ENCODE measurements at regions not wholly inside any gene's neighbourhood (a gene's known extent, or its start where the extent isn't known, plus 50 kb on each side); places are given as distances from the start of the nearest gene placed in this dataset.

DNA sequence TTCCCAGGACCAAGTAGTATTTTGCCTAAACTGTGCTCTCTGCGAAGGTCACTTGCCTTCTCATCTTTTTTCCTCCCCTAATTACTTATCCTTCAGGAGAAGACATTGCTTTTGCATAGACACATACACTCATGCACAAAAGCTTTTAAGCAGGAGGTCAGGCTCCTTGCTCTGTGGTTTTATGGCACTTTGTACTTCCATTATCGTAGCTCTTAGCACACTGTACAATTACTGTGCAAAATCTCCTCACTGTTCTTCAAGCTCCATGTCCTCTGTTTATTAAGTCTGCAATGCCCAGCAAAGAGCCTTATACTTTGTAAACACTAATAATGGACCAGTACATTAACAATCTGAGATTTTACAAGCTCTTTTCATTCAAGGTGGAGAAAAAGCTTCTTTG, 188.4 kb upstream of the GNPDA2 start:
- DNase-seq, result no peak

DNA sequence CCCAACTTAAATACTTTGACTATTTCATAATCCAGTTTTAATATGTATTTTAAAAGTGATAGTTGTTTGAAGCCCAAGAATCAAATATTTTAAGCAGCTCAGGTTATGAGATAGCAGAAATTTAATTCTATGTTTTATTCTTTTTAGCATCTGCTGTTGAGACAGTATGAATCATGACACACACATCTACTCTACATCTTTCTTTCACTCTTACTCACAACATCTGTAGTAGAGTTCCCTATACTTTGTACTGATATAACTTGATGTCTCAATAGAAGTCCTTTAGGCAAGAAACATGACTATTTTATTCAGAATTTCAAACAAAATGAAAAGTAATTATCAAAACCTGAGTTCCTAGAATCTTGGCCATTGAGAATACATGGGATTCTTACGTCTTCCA, 187.9 kb upstream of the GNPDA2 start:
- no peak for DNase-seq

DNA sequence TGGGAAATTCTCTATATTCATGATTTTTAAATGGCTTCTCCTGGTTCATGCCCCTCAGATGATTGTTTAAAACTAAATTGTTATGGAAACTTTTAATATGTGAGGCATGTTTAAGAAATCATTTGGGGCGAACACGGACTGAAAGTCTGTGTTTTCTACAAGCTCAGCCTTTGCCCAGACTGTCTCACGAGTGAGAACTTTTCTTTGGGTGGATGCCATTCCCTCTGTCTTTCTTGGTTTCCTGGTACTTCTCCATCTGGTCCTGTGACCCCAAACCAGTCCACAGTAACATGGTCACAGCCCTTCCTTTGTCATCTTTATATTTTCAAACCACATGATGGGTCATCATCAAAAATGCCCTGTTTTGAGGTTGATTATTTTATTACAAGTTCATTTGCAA, 186.6 kb upstream of the GNPDA2 start:
- DNase-seq, result no peak

DNA sequence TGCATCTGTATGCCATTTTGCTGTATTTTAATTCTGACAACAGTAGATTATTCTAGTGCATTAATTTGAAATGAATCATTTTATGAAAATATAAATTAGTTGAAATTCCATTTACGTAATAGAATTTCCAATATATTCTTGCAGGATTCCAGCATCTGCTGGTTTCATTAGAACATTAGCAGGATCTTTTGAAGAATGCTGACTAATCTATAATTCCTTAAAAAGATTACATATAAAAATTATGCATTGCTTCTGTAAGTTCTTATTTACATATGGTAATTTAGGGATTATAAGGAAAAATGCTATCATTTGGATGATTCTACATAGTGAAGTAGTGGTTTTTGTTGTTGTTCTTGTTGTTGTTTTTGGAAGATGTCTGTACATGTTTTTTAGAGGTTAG, 182.2 kb upstream of the GNPDA2 start:
- no peak for DNase-seq

DNA sequence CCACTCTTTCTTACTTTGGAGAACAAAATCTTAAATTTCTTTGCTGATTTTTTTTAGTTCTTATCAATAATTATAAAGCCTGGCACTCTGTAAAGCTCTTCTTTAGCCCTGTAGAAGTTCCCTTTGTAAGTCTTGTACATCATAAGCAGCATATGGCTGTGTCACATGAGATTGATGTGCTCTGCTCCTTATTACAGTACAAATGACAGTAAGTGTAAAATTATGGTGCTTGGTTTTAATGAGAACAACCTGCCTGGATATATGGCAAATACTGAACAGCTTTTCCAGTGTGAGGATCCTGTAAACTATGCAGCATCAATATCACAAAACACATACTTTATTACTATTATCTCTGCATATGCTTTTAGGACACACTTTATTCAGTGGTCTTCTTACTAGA, 145.9 kb upstream of the GNPDA2 start:
- no peak for DNase-seq

DNA sequence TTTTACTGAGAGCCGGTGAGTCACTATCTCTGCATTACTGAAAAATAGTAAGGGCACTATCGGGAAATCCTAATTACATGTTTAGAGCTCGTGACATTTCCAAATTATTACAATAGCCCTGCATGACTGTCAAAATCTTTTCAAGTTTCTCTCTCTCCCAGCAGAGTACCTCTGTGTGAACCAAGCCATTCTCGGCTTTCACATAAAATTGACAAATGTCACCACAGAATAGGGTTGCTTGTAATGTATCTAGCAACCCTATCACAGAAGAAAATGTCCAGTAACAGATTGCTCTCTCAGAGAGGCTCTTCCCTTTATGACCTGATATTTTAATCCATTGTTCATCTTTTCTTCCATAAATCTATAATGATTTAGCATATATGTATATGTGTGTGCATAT, 144.8 kb upstream of the GNPDA2 start:
- DNase-seq, result no peak

DNA sequence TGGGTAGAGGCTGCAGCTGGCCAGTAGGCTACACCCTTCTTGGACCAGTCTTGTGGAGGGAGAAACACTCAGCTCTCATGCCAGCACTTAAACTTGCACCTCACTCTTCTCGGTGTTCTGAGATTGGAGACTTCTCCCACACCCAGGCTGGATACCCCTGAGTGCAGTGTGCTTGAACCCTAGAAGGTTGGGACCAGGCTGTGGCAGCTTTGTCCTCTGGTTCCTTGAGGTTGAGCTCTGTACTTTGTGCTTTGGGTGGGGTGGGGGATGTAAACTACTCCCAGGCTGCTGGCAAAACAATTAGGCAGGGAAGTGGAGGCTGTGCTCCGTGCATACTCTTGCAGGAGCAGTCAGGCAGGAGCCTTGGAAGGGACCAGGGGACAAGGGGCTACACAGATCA, 143.6 kb upstream of the GNPDA2 start:
- DNase-seq, result no peak

DNA sequence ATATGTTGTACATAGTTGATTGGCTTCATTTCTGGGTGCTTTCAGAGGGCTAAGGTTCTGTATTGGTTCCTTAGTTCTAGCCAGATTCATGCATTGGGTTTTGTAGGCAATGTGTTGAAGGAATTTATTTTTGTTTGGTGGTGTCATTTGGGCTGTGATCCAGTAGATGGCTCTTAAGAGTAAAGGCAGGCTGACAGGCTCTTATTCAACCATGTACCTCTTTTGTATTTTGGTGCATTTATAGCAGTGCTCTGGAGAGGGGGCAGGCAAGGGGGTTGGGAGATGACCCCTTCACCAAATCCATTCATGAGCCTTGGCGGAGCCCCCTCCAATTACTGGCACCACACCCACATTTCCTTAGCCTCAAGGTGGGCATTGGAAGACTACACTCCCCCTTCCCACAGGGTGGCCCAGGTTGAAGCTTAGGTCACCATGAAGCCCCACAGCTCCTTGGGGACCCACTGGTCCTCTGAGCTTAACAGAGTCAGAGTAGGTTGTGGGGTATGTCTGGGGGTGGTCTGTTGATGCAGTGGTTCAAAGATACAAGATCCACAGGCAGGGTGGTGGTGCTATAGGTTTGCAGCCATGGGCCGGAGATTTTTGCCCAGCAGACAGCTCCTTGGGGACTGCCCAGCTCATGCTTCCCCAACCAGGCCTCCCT, 143.0 kb upstream of the GNPDA2 start:
- DNase-seq, result no peak

DNA sequence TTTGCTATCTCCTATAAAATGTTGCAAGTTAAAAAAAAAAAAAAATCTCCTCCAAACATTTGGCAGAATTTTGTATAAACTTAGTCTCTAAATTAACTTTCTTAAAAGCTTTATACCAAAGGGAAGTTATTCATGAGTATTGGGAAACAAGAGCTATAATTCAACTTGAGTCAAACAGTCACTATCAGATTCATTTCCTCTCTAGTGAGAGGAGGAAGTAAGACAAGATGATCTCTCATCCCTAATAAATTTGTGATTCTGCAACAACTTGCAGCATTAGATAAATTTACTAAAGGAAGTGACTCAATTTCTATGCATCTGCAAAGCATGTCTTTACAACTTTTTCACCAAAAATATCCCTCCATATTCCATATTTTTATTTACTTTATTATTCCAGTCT, 135.4 kb upstream of the GNPDA2 start:
- no peak for DNase-seq

DNA sequence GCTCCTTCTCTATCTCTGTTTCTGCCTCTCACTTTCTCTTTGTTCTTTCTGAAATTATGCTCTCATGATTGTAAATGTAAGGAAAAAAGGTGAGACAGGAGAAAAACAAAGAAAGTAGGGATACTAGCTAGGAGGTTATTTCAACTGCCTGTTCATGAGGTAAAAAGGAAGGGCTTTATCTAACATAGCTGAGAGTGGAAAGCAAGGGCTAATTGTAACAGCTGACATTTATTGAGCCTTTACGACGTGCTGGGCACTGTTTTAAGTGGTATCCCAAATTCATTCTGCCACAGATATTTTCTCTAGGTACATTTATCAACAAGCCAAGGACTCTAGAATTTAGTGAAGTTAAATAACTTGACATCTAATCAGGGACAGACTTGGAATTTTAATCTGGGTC, 133.1 kb upstream of the GNPDA2 start:
- no peak for DNase-seq

DNA sequence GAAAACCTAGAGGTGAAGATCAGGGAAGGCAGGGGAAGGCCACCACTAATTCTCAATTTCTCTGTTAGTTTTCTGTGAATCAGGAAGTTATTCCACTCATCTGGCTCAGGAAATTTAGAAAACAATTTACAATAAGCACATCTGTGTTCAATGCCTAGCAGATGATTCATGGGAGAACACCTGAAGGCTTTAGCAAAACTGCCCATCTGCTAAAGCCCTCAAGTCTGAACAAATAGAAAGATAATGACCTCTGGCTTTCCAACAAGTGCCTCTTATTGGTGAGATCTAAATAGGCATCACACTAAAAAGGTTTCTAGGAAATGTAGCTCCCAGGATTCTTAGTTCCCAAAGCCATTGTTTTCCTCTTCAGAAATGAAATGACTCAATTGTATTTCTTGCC, 122.1 kb upstream of the GNPDA2 start:
- no peak for DNase-seq

DNA sequence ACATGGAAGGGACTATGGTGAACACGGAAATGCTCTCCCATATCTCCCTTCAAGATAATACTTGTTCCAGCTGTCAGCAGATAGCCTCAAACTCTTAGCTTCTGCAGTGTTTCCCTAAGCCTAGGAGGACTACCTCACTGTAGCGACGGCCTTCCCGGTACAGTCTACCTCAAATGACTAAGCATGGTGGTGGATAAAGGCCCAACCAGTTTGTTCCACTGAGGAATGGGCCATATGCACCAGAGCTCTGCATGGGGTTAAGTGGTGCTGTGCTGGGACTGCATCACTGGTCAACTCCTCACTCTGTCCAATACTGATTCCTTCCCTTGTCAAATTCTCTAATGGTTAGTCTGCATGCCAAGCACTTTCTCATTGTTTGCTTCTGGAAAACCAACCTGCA, 119.6 kb upstream of the GNPDA2 start:
- no peak for DNase-seq

DNA sequence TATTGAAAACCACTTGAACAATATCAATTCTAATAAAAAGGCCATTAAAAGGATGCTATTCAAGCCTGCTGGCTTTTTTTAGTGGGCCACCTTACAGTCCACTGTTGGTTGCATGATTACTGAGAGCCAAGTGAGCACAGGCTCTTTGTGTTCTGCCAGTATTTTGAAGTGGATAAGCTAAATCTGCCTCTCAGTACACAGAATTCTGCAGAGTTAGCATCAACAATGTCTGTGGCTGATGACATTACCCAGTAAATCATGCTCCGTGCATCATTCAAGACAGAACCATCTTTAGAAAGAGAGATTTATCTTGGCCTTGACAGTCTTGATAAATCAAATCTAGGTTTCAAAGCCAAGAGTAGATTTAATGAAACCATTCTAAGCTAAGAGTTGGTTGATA, 119.0 kb upstream of the GNPDA2 start:
- DNase-seq, result no peak

DNA sequence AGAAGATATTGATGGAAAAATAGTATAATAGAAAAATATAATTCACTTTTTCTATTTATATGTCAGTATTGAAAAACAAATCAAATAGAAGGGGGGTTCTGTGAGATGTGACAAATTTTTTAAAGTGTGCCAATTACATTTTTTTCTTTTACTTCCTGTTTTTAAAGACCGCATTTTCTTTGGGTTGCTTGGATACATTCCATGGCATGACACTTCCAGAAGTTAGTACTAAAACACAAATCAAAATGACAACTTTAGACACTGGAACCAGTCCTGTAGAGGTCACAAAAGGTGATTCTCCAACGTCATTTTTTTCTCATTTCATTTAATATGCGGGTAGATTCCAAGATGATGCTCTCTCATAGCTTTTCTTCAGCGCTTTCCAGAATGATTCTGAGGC, 116.2 kb upstream of the GNPDA2 start:
- DNase-seq, result no peak

DNA sequence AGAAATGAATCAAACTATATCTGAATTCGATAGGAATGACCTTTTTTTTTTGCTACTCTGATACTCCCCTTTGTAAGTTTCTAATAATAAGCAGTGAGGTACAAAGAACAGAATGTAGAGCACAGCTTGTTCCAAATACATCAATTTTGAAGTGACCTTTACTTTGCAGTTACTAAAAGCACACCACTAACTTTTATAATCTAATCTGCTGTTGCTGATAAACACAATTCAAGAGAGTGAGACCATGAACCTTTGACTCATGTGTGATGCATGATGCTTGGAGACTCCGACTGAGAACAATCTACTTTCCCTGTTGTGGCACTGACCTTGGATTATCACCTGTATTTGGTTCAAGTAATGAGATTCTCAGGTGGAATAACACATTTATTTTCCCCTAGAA, 91.6 kb upstream of the GNPDA2 start:
- DNase-seq, result no peak

DNA sequence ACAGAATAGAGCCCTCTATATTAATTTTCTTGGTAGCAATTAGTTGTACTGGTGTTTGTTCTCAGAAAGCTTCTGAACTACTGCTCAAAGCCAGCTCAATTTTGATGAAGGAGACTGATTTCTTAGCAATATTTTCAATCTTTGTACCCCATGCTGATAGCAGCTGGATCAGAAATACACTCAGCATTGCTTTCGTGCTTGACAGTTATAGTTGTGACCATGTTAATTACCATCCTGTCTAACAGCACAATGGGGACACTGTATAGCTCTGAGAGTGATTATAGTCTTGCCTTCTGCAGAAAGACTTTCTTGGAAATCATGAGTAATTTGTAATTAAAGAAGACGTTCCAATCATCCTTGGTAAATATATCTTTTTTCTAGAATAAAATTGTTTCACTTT, 79.7 kb upstream of the GNPDA2 start:
- DNase-seq, result peak; percentile 9

DNA sequence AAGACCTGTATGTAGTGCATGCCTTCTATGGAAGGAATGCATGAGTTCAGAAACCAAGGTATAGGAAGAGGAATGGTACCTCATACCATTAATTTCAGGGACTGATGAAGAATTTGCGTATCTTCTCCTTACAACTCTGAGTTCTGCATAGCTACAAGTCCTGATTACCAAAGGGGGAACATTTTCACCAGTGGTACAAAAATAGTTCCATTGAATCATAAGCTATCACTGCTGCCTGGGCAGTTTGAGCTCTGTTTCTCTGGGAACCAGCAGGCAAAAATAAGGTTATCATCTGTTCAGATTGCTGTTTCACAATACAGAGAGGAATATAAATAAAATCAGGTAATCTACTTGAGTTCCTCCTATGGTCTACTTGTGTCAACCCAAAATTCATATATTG, 77.9 kb upstream of the GNPDA2 start:
- DNase-seq, result no peak

DNA sequence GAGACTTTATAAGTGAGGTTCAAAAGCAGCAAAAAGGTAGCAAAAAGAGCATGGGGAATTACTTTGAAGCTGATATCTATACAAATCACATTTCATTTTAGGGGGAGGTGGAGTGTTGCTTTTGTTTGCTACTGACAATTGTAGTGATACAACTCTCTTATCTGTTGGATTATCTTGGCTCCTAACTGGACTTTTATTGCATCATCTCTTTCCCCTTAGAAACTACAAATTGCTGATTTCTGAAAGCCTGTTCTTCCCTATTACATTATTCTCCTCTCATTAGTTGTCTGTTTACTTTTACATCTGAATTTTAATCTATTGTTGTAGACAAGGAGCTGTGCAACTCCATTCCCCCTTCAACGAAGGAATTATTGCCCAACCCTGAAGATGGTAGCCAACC, 75.0 kb upstream of the GNPDA2 start:
- DNase-seq, result no peak

DNA sequence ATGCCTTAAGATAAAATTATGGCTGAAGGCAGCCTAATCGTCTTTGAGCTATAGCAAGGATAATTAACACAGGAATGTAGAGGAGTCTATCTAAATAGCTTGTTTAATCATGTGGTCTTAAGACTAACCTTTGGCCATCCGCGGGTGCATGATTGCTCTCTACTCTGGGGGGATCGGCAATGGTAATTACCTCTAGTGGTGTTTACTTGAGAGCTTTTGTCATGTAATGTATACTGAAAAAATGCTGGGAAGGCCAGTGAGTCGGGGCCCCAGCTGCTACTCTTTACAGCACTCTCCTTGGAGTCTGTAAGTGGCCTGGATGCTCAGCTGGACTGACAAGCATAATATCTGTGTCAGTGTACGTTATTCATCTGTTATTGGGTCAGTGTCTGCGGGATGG, 65.5 kb upstream of the GNPDA2 start:
- DNase-seq, result no peak

DNA sequence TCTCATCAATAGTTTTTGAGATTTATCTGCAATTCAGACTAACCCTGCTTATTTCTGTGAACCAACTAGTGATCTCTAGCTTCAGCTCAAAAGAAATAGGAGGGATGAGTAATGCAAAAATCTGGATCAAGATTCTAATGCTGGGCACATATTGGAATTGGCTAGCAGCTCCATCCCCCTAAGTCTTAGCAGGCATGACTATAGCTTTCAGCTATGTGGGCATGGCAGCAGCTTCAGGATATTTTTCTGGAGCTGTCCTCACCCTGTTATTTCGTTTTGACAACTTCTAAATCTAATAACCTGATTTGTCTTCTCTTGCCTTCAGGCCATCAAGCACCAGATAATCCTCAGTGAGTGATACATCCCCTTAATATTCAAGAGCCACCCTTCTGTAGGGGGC, 50.8 kb upstream of the GNPDA2 start:
- no peak for DNase-seq
